K562 (cell line): ENCODE measurements at regions not wholly inside any gene's neighbourhood (a gene's known extent, or its start where the extent isn't known, plus 50 kb on each side); places are given as distances from the start of the nearest gene placed in this dataset.

Experiments used
- ATAC-seq: fragments of 200-7000 bp; cut with Tn5 transposase; 3 replicates; pipeline ENCODE4 v1.9.1; 2020; ENCODE audit warnings: moderate library complexity
- BruUV-seq: library from RNA; stranded (reverse); fragments of 400-500 nt; replicated peaks from 2 replicates; lab custom pipeline; 2021; lab: Mats Ljungman, UMichigan
- CTCF ChIA-PET: fragments of 300-600 bp; formaldehyde crosslinking; extraction: SDS; loops from one replicate; lab custom pipeline; 2021; ENCODE audit warnings: low intra/inter-chr PET ratio; lab: Yijun Ruan, JAX
- POLR2A ChIA-PET: fragments of 300-600, 350-650 bp; sonication (Branson Sonifier 250); formaldehyde crosslinking; extraction: SDS; loops from one replicate; lab custom pipeline; 2021; ENCODE audit warnings: antibody characterized with exemption, inconsistent platforms; lab: Yijun Ruan, JAX
- DNase-seq, 4 experiments: peaks; one replicate each; pipeline versions ENCODE4 v3.0.0 to v3.0.0-alpha.2; 2011 to 2018; ENCODE audit warnings: low spot score in 3 of 4, mixed read lengths in 3 of 4; ENCODE audit errors: extremely low read depth in 1 of 4
- FAIRE-seq: peaks from 2 replicates; lab custom pipeline; 2011; peaks lifted over from hg19 to GRCh38; lab: Jason Lieb, UNC
- H2AFZ ChIP-seq: 2 replicates; pipeline ENCODE4 v1.6.0; 2011; ENCODE audit warnings: low read depth, low read length, control low read depth, inconsistent platforms
- H3K27ac ChIP-seq: fragments of 200-600 bp; 3 replicates; pipeline ENCODE4 v1.8.0; 2011; ENCODE audit warnings: low read depth, mild to moderate bottlenecking, control low read depth, inconsistent platforms, low read length, moderate library complexity, mixed read lengths; ENCODE audit errors: extremely low read depth
- H3K27me3 ChIP-seq, 2 experiments: fragments of 300-600 bp in 1 of 2; 2 replicates in 1 of 2; 3 replicates in 1 of 2; pipeline versions ENCODE4 v1.6.0 to v1.8.0; 2011; ENCODE audit warnings: inconsistent platforms in 2 of 2, low read length in 2 of 2, mild to moderate bottlenecking in 1 of 2, mixed read lengths in 1 of 2, moderate library complexity in 1 of 2; ENCODE audit not compliant: control insufficient read depth in 2 of 2, insufficient read depth in 2 of 2
- H3K36me3 ChIP-seq: fragments of 300-600 bp; 3 replicates; pipeline ENCODE4 v1.8.0; 2011; ENCODE audit warnings: mild to moderate bottlenecking, low read length, inconsistent platforms; ENCODE audit not compliant: control insufficient read depth, insufficient read depth
- H3K4me1 ChIP-seq, 2 experiments: fragments of 200-600 bp in 1 of 2; replicated peaks in 1 of 2; 2 replicates in 1 of 2; 3 replicates in 1 of 2; pipeline versions ENCODE4 v1.5.1 to v1.8.0; 2011; ENCODE audit warnings: inconsistent platforms in 2 of 2, low read length in 2 of 2, mild to moderate bottlenecking in 1 of 2, mixed read lengths in 1 of 2, moderate library complexity in 1 of 2; ENCODE audit not compliant: control insufficient read depth in 2 of 2, insufficient read depth in 2 of 2
- H3K4me2 ChIP-seq: 2 replicates; pipeline ENCODE4 v1.6.1; 2011; ENCODE audit warnings: low read length, control low read depth, inconsistent platforms, mixed read lengths; ENCODE audit not compliant: insufficient read depth
- H3K4me3 ChIP-seq: fragments of 200-600 bp; sonication (generic), shearing (Covaris generic); 2 replicates; pipeline ENCODE4 v1.5.1; 2016; ENCODE audit warnings: control low read depth, inconsistent platforms
- H3K79me2 ChIP-seq: fragments of 200-600 bp; 3 replicates; pipeline ENCODE4 v1.8.0; 2011; ENCODE audit warnings: low read length, inconsistent platforms; ENCODE audit not compliant: control insufficient read depth, insufficient read depth
- H3K9ac ChIP-seq, 2 experiments: 2 replicates each; pipeline versions ENCODE4 v1.6.0 to v1.6.1; 2011; ENCODE audit warnings: low read depth in 2 of 2, low read length in 2 of 2, control low read depth in 1 of 2, inconsistent platforms in 1 of 2, mild to moderate bottlenecking in 1 of 2, mixed read lengths in 1 of 2; ENCODE audit not compliant: insufficient read depth in 1 of 2
- H3K9me1 ChIP-seq: one replicate; pipeline ENCODE4 v1.6.0; 2011; ENCODE audit warnings: inconsistent platforms, mild to moderate bottlenecking, low read length, moderate library complexity; ENCODE audit not compliant: control insufficient read depth, insufficient read depth
- H3K9me3 ChIP-seq: replicated peaks from 2 replicates; pipeline ENCODE4 v1.5.1; 2011; ENCODE audit warnings: low read depth, low read length, inconsistent platforms; ENCODE audit not compliant: control insufficient read depth, insufficient read depth
- H4K20me1 ChIP-seq: replicated peaks from 2 replicates; pipeline ENCODE4 v1.6.1; 2011; ENCODE audit warnings: low read length, inconsistent platforms, mixed read lengths; ENCODE audit not compliant: control insufficient read depth, insufficient read depth
- ARID1B ChIP-seq: fragments of 450-650 bp; IDR thresholded peaks from 2 replicates; pipeline ENCODE4 v1.6.1; 2016; ENCODE audit warnings: antibody characterized with exemption, mild to moderate bottlenecking, inconsistent platforms
- COPS2 ChIP-seq: fragments of 450-650 bp; conservative IDR thresholded peaks from 2 replicates; pipeline ENCODE4 v1.6.1; 2016; ENCODE audit warnings: mild to moderate bottlenecking, moderate library complexity
- TAL1 ChIP-seq: fragments of 450-650 bp; IDR thresholded peaks from 2 replicates; pipeline ENCODE4 v1.6.1; 2016; ENCODE audit warnings: mild to moderate bottlenecking
- ZKSCAN3 ChIP-seq: fragments of 250-450 bp; sonication (Bioruptor Pico); IDR thresholded peaks from 2 replicates; pipeline ENCODE4 v1.4.0; 2020
- ZNF217 ChIP-seq: sonication (generic); formaldehyde crosslinking; IDR thresholded peaks from 2 replicates; pipeline ENCODE4 v1.8.0; 2022; ENCODE audit warnings: mild to moderate bottlenecking, missing genetic modification reagents
- ZNF316 ChIP-seq: fragments of 450-650 bp; IDR thresholded peaks from 2 replicates; pipeline ENCODE4 v1.6.1; 2016
- WGBS: fragments of 100-300 bp; shearing (Covaris generic); methylation state at CpG from one replicate; pipeline ENCODE4 v1.1.6; 2016; ENCODE audit warnings: low coverage, mixed read lengths; ENCODE audit not compliant: insufficient coverage; ENCODE audit errors: missing lambda C conversion rate; 5-methylcytosine and 5-hydroxymethylcytosine counted together
- in situ Hi-C: fragments of 300-500 bp; cut with MboI; formaldehyde crosslinking; loops from 4 replicates; pipeline ENCODE4 v1.15.0; 2018; ENCODE audit warnings: inconsistent platforms, mixed read lengths
- intact Hi-C: fragments of 100-400 bp; cut with micrococcal nuclease; formaldehyde crosslinking; loops from 2 replicates; pipeline ENCODE4 v1.14.2; 2022
- TF ChIP-seq, protein P1 (sequence below): sonication (generic); formaldehyde crosslinking; IDR thresholded peaks from 2 replicates; pipeline ENCODE4 v1.8.0; 2022; ENCODE audit warnings: missing genetic modification reagents, mild to moderate bottlenecking, borderline replicate concordance
- TF ChIP-seq, protein P2 (sequence below): fragments of 250-450 bp; sonication (Bioruptor Pico); IDR thresholded peaks from 2 replicates; pipeline ENCODE4 v1.8.0; 2021; ENCODE audit warnings: mild to moderate bottlenecking, moderate library complexity

DNA sequence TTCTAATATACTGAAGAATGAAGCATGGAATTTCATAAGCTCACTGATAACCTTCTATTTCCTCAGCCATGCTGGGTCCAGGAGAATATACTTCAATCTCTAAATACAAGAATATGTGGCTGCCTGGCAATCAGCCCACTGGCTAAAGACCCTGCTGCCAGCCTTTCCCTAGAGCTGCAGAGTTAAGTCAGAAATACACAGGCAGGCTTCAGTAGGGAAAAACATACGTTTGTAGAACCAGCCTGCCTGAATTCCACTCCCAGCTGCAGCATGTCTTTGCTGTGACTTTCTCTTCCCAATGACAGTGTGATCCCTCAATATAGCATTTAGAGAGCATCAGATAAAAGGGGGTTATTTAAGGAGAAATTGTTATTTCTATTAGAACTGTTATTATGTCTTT lies 289.1 kb downstream of the PCDH19 start:
- H3K27me3 ChIP-seq = no peaks in the 10 kb centered on the region
- intact Hi-C loops = no loop called here
- WGBS = 0% methylated on average over 1 of the region's 1 CpG
- no peak for TF ChIP-seq COPS2
- no peak for TF ChIP-seq TAL1
- no peak for TF ChIP-seq ZKSCAN3 (CRISPR knock-in tag)
- TF ChIP-seq, protein P1, sequence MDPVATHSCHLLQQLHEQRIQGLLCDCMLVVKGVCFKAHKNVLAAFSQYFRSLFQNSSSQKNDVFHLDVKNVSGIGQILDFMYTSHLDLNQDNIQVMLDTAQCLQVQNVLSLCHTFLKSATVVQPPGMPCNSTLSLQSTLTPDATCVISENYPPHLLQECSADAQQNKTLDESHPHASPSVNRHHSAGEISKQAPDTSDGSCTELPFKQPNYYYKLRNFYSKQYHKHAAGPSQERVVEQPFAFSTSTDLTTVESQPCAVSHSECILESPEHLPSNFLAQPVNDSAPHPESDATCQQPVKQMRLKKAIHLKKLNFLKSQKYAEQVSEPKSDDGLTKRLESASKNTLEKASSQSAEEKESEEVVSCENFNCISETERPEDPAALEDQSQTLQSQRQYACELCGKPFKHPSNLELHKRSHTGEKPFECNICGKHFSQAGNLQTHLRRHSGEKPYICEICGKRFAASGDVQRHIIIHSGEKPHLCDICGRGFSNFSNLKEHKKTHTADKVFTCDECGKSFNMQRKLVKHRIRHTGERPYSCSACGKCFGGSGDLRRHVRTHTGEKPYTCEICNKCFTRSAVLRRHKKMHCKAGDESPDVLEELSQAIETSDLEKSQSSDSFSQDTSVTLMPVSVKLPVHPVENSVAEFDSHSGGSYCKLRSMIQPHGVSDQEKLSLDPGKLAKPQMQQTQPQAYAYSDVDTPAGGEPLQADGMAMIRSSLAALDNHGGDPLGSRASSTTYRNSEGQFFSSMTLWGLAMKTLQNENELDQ (CRISPR knock-in tag) = no peak
- TF ChIP-seq ZNF316 = no peak
- TF ChIP-seq ZNF217 (CRISPR knock-in tag) = no peak
- no peak for TF ChIP-seq ARID1B
- TF ChIP-seq, protein P2, sequence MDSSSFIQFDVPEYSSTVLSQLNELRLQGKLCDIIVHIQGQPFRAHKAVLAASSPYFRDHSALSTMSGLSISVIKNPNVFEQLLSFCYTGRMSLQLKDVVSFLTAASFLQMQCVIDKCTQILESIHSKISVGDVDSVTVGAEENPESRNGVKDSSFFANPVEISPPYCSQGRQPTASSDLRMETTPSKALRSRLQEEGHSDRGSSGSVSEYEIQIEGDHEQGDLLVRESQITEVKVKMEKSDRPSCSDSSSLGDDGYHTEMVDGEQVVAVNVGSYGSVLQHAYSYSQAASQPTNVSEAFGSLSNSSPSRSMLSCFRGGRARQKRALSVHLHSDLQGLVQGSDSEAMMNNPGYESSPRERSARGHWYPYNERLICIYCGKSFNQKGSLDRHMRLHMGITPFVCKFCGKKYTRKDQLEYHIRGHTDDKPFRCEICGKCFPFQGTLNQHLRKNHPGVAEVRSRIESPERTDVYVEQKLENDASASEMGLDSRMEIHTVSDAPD = no peak
- H3K4me1 ChIP-seq = no peaks in the 10 kb centered on the region
- BruUV-seq = no TSS peak
- H2AFZ ChIP-seq = no peak overlapping the region
- H3K9me1 ChIP-seq = no peaks in the 10 kb centered on the region
- H3K9ac ChIP-seq = no peak overlapping the region
- ChIA-PET CTCF (no interaction called here), POLR2A (no interaction called here)
- no peak overlapping the region for H3K27ac ChIP-seq
- H4K20me1 ChIP-seq = no peaks in the 10 kb centered on the region
- H3K79me2 ChIP-seq = no peaks in the 10 kb centered on the region
- in situ Hi-C loops = no loop called here
- H3K9me3 ChIP-seq = no peaks in the 10 kb centered on the region
- H3K4me2 ChIP-seq = no peak overlapping the region
- DNase-seq = no peak
- ATAC-seq = no peak
- H3K36me3 ChIP-seq = no peaks in the 10 kb centered on the region
- no peak for FAIRE-seq
- no peak overlapping the region for H3K4me3 ChIP-seq
